Kidney (tissue), 13 donors: ENCODE measurements at regions not wholly inside any gene's neighbourhood (a gene's known extent, or its start where the extent isn't known, plus 50 kb on each side); places are given as distances from the start of the nearest gene placed in this dataset.

ENCODE experiments used
- DNase-seq, 5 donors: peaks; one replicate each; pipeline ENCODE4 v3.0.0-alpha.2; 2013 to 2020
- FAIRE-seq: peaks from 2 replicates; lab custom pipeline; 2012; peaks lifted over from hg19 to GRCh38; lab: Jason Lieb, UNC
- H3K27ac ChIP-seq, 2 donors: one replicate each; pipeline ENCODE4 v1.7.0; 2013; ENCODE audit warnings: low read depth in 2 of 2, low read length in 2 of 2, inconsistent platforms in 1 of 2
- H3K27me3 ChIP-seq: one replicate; pipeline ENCODE4 v1.7.1; 2013; ENCODE audit warnings: low read length, inconsistent platforms; ENCODE audit not compliant: control insufficient read depth, insufficient read depth
- H3K36me3 ChIP-seq, 3 donors: one replicate each; pipeline versions ENCODE4 v1.7.0 to v1.7.1; 2013; ENCODE audit warnings: low read length in 3 of 3, control low read depth in 1 of 3, inconsistent platforms in 1 of 3; ENCODE audit not compliant: insufficient read depth in 3 of 3, control insufficient read depth in 2 of 3
- H3K4me1 ChIP-seq, 3 donors: one replicate each; pipeline versions ENCODE4 v1.7.0 to v1.7.1; 2013; ENCODE audit warnings: low read length in 3 of 3, inconsistent platforms in 1 of 3, low read depth in 1 of 3; ENCODE audit not compliant: control insufficient read depth in 2 of 3, insufficient read depth in 2 of 3
- H3K4me3 ChIP-seq, 3 donors: one replicate each; pipeline versions ENCODE4 v1.7.0 to v1.8.1; 2013; ENCODE audit warnings: low read length in 3 of 3, control low read depth in 1 of 3, inconsistent platforms in 1 of 3
- H3K9ac ChIP-seq, 3 donors: one replicate each; pipeline versions ENCODE4 v1.7.0 to v1.7.1; 2013; ENCODE audit warnings: low read length in 3 of 3, control low read depth in 1 of 3, inconsistent platforms in 1 of 3
- H3K9me3 ChIP-seq, 3 donors: one replicate each; pipeline versions ENCODE4 v1.7.0 to v1.7.1; 2013; ENCODE audit warnings: low read length in 3 of 3, control low read depth in 1 of 3, inconsistent platforms in 1 of 3; ENCODE audit not compliant: control insufficient read depth in 2 of 3, insufficient read depth in 1 of 3
- CTCF ChIP-seq: IDR thresholded peaks from 3 replicates; pipeline ENCODE4 v1.5.1; 2012; ENCODE audit warnings: mild to moderate bottlenecking, moderate library complexity, borderline replicate concordance; ENCODE audit not compliant: insufficient read depth; ENCODE audit errors: extremely low read depth
- intact Hi-C: fragments of 100-400 bp; cut with DNase I; formaldehyde crosslinking; loops from one replicate; pipeline ENCODE4 v1.11.1; 2022
- donor health status: control.
- donor health status: control.
- donor health status: control.
- donor health status: control.
- donor health status: control.
- donor health status: DM: yes; HTN: yes; CAD: no.
- donor health status: Normal renal cell carcinoma (clear cell type).

GRCh38 chr12:96141216-96141912 lies 52.8 kb upstream of the ELK3 start:
- Histone ChIP-seq H3K4me1 (no peaks in the 10 kb centered on the region), H3K9ac (no peak overlapping the region), H3K27me3 (no peaks in the 10 kb centered on the region), H3K27ac (no peak overlapping the region), H3K9me3 (no peaks in the 10 kb centered on the region), H3K36me3 (no peaks in the 10 kb centered on the region), H3K4me3 (no peak overlapping the region)
- no peak for TF ChIP-seq CTCF
- intact Hi-C loops, result no loop called here
- FAIRE-seq (no peak), DNase-seq (no peak)

GRCh38 chr12:96143392-96143791 lies 50.8 kb upstream of the ELK3 start:
- Histone ChIP-seq H3K27me3 (no peaks in the 10 kb centered on the region), H3K4me1 (no peaks in the 10 kb centered on the region), H3K9ac (no peak overlapping the region), H3K36me3 (no peaks in the 10 kb centered on the region), H3K9me3 (no peaks in the 10 kb centered on the region), H3K4me3 (no peak overlapping the region), H3K27ac (no peak overlapping the region)
- FAIRE-seq, result no peak
- TF ChIP-seq CTCF, result no peak
- intact Hi-C loops, result no loop called here
- no peak for DNase-seq

- Histone ChIP-seq H3K9me3 (no peaks in the 10 kb centered on the region), H3K4me1 (no peaks in the 10 kb centered on the region), H3K9ac (no peak overlapping the region), H3K36me3 (no peaks in the 10 kb centered on the region), H3K4me3 (no peak overlapping the region), H3K27ac (no peak overlapping the region), H3K27me3 (no peaks in the 10 kb centered on the region)
- DNase-seq (no peak), FAIRE-seq (no peak)
- TF ChIP-seq CTCF, result no peak
- intact Hi-C loops, result no loop called here
Measured at GRCh38 chr12:96143827-96144565, 50.2 kb upstream of the ELK3 start.
